WTC11 (cell line): ENCODE measurements at regions not wholly inside any gene's neighbourhood (a gene's known extent, or its start where the extent isn't known, plus 50 kb on each side); places are given as distances from the start of the nearest gene placed in this dataset.
A peak's percentile ranks its signal among the peaks of the same experiment; 100 is the strongest.
"Not testable (repeated sequence)": the region's sequence is repeated elsewhere in the genome, so short reads cannot be mapped to it uniquely, and the experiment has no call there.

Source experiments
- ATAC-seq: fragments of 200-7000 bp; cut with Tn5 transposase; 2 replicates; pipeline ENCODE4 v1.10.0; 2021; ENCODE audit warnings: mild to moderate bottlenecking, moderate library complexity
- CTCF ChIA-PET: fragments of 300-600 bp; sonication (Branson Sonifier 250); formaldehyde crosslinking; loops from one replicate; lab custom pipeline; 2021; ENCODE audit warnings: antibody characterized with exemption; lab: Charles Lee
- POLR2A ChIA-PET: fragments of 350-600 bp; sonication (Branson Sonifier 250); formaldehyde crosslinking; loops from one replicate; lab custom pipeline; 2021; ENCODE audit warnings: antibody characterized with exemption; lab: Charles Lee
- DNase-seq: peaks from one replicate; pipeline ENCODE4 v3.0.0; 2021; ENCODE audit warnings: low spot score
- H3K27ac Mint-ChIP-seq: 2 replicates; pipeline ENCODE4 v1.8.0; 2021; ENCODE audit warnings: mixed read lengths
- H3K27me3 Mint-ChIP-seq: 2 replicates; pipeline ENCODE4 v1.8.0; 2021; ENCODE audit warnings: low read depth, mild to moderate bottlenecking, moderate library complexity, mixed read lengths
- H3K36me3 Mint-ChIP-seq: 2 replicates; pipeline ENCODE4 v1.8.0; 2021; ENCODE audit warnings: mixed read lengths
- H3K4me1 Mint-ChIP-seq: 2 replicates; pipeline ENCODE4 v1.8.0; 2022; ENCODE audit warnings: mixed read lengths
- H3K4me3 Mint-ChIP-seq: 2 replicates; pipeline ENCODE4 v1.8.0; 2021; ENCODE audit warnings: mild to moderate bottlenecking, moderate library complexity, mixed read lengths
- H3K9me3 Mint-ChIP-seq: 2 replicates; pipeline ENCODE4 v1.8.0; 2021; ENCODE audit warnings: mixed read lengths
- ARID4B ChIP-seq: sonication (generic); formaldehyde crosslinking; IDR thresholded peaks from 2 replicates; pipeline ENCODE4 v1.8.0; 2023; ENCODE audit warnings: missing genetic modification reagents, mild to moderate bottlenecking, borderline replicate concordance
- CTCF ChIP-seq: fragments of 200-600 bp; IDR thresholded peaks from 2 replicates; pipeline ENCODE4 v1.8.0; 2022; ENCODE audit warnings: antibody characterized with exemption
- E2F5 ChIP-seq: sonication (generic); formaldehyde crosslinking; IDR thresholded peaks from 2 replicates; pipeline ENCODE4 v1.8.1; 2022; ENCODE audit warnings: mild to moderate bottlenecking, moderate library complexity, missing genetic modification reagents
- ETV6 ChIP-seq: sonication (generic); formaldehyde crosslinking; IDR thresholded peaks from 2 replicates; pipeline ENCODE4 v1.8.1; 2022; ENCODE audit warnings: mild to moderate bottlenecking, missing genetic modification reagents
- GABPB1 ChIP-seq: sonication (generic); formaldehyde crosslinking; IDR thresholded peaks from 2 replicates; pipeline ENCODE4 v1.8.1; 2023; ENCODE audit warnings: mild to moderate bottlenecking, missing genetic modification reagents
- HMGA2 ChIP-seq: fragments of 250-450 bp; sonication (Bioruptor Pico); IDR thresholded peaks from 2 replicates; pipeline ENCODE4 v1.4.0; 2021; ENCODE audit warnings: mild to moderate bottlenecking, moderate library complexity
- NFATC4 ChIP-seq: fragments of 250-450 bp; sonication (Bioruptor Pico); IDR thresholded peaks from 2 replicates; pipeline ENCODE4 v1.9.0; 2021; ENCODE audit warnings: mild to moderate bottlenecking
- NFE2L1 ChIP-seq: sonication (generic); formaldehyde crosslinking; IDR thresholded peaks from 2 replicates; pipeline ENCODE4 v1.8.1; 2023; ENCODE audit warnings: missing genetic modification reagents
- NFYB ChIP-seq: sonication (generic); formaldehyde crosslinking; conservative IDR thresholded peaks from 2 replicates; pipeline ENCODE4 v1.8.0; 2022; ENCODE audit warnings: low read depth, missing genetic modification reagents
- RORB ChIP-seq: fragments of 250-450 bp; sonication (Bioruptor Pico); IDR thresholded peaks from 2 replicates; pipeline ENCODE4 v1.9.0; 2021; ENCODE audit warnings: mild to moderate bottlenecking
- STAT6 ChIP-seq: sonication (generic); formaldehyde crosslinking; conservative IDR thresholded peaks from 2 replicates; pipeline ENCODE4 v1.8.1; 2023; ENCODE audit warnings: mild to moderate bottlenecking, low read depth, missing genetic modification reagents, moderate library complexity
- TP53 ChIP-seq: sonication (generic); formaldehyde crosslinking; IDR thresholded peaks from 2 replicates; pipeline ENCODE4 v1.8.1; 2023; ENCODE audit warnings: mild to moderate bottlenecking, missing genetic modification reagents
- USF1 ChIP-seq: sonication (generic); formaldehyde crosslinking; IDR thresholded peaks from 2 replicates; pipeline ENCODE4 v1.8.0; 2022; ENCODE audit warnings: mild to moderate bottlenecking, missing genetic modification reagents
- ZNF263 ChIP-seq: sonication (generic); formaldehyde crosslinking; IDR thresholded peaks from 2 replicates; pipeline ENCODE4 v1.8.1; 2022; ENCODE audit warnings: low read depth, mild to moderate bottlenecking, moderate library complexity, missing genetic modification reagents
- ZNF671 ChIP-seq: fragments of 250-450 bp; sonication (Bioruptor Pico); IDR thresholded peaks from 2 replicates; pipeline ENCODE4 v1.8.0; 2021; ENCODE audit warnings: mild to moderate bottlenecking

- TF ChIP-seq NFE2L1 (CRISPR knock-in tag): no peak
- no peak for TF ChIP-seq ZNF671 (CRISPR knock-in tag)
- no peak for TF ChIP-seq ZNF263 (CRISPR knock-in tag)
- TF ChIP-seq E2F5: no peak
- POLR2A ChIA-PET: no interaction called here
- Mint-ChIP-seq H3K4me3 (no peak overlapping the region), H3K27ac (no peak overlapping the region), H3K9me3 (peaks cover 21% of the 10 kb centered on the region), H3K27me3 (no peaks in the 10 kb centered on the region), H3K4me1 (no peaks in the 10 kb centered on the region), H3K36me3 (peaks cover 3% of the 10 kb centered on the region)
- DNase-seq: no peak
- CTCF ChIA-PET: no interaction called here
- no peak for ATAC-seq
These were observed 135.0 kb upstream of the PRR16 start for GRCh38 chr5:120329095-120329494.

- no peak for ATAC-seq
- no peaks in the 10 kb centered on the region for H3K4me1 Mint-ChIP-seq
- H3K36me3 Mint-ChIP-seq: no peaks in the 10 kb centered on the region; the same call in 1 of the 2 replicates
- ChIA-PET CTCF (no interaction called here), POLR2A (no interaction called here)
- no peak overlapping the region for H3K27ac Mint-ChIP-seq
- H3K4me3 Mint-ChIP-seq: no peak overlapping the region
- H3K9me3 Mint-ChIP-seq: peaks cover 17% of the 10 kb centered on the region
- no peak for TF ChIP-seq ETV6
- TF ChIP-seq RORB (CRISPR knock-in tag): no peak
- TF ChIP-seq NFATC4 (CRISPR knock-in tag): no peak
- no peak for TF ChIP-seq HMGA2
- TF ChIP-seq TP53: no peak
- no peak for TF ChIP-seq ARID4B (CRISPR knock-in tag)
- TF ChIP-seq, all 79 proteins: peak for 0
- H3K27me3 Mint-ChIP-seq: no peaks in the 10 kb centered on the region
- no peak for DNase-seq
These were observed 133.5 kb upstream of the PRR16 start for GRCh38 chr5:120330558-120330957.

- ATAC-seq (no peak), DNase-seq (no peak)
- Mint-ChIP-seq H3K36me3 (no peaks in the 10 kb centered on the region), H3K27ac (no peak overlapping the region), H3K4me3 (no peak overlapping the region), H3K9me3 (peaks cover 9% of the 10 kb centered on the region), H3K4me1 (no peaks in the 10 kb centered on the region), H3K27me3 (no peaks in the 10 kb centered on the region)
- TF ChIP-seq CTCF: no peak
- CTCF ChIA-PET: no interaction called here
- POLR2A ChIA-PET: no interaction called here
These were observed 119.9 kb upstream of the PRR16 start for GRCh38 chr5:120344181-120344580.

GRCh38 chr5:120345947-120346346 is 118.2 kb upstream of the PRR16 start:
- Mint-ChIP-seq H3K4me3 (no peak overlapping the region), H3K4me1 (no peaks in the 10 kb centered on the region), H3K27ac (no peak overlapping the region), H3K27me3 (no peaks in the 10 kb centered on the region), H3K36me3 (peaks cover 6% of the 10 kb centered on the region), H3K9me3 (peaks cover 12% of the 10 kb centered on the region)
- ATAC-seq (0 out of 2 replicates have a peak, but pooled peaks have one; percentile 22), DNase-seq (no peak)
- POLR2A ChIA-PET: no interaction called here
- TF ChIP-seq STAT6 (CRISPR knock-in tag) (no peak), USF1 (CRISPR knock-in tag) (no peak), GABPB1 (CRISPR knock-in tag) (no peak), NFYB (CRISPR knock-in tag) (no peak)
- CTCF ChIA-PET: no interaction called here

- ATAC-seq, H3K27ac Mint-ChIP-seq, CTCF ChIA-PET, H3K4me1 Mint-ChIP-seq, H3K27me3 Mint-ChIP-seq, H3K4me3 Mint-ChIP-seq, DNase-seq, POLR2A ChIA-PET: not testable (repeated sequence)
- Mint-ChIP-seq H3K36me3 (peaks cover 16% of the 10 kb centered on the region), H3K9me3 (peaks cover 34% of the 10 kb centered on the region)
These were observed 113.0 kb upstream of the PRR16 start for GRCh38 chr5:120351071-120351470.
